Motor neuron (in vitro differentiated cells): ENCODE measurements at regions not wholly inside any gene's neighbourhood (a gene's known extent, or its start where the extent isn't known, plus 50 kb on each side); places are given as distances from the start of the nearest gene placed in this dataset.
A peak's percentile ranks its signal among the peaks of the same experiment; 100 is the strongest.

Source experiments
- ATAC-seq, 8 experiments: fragments of 200-7000 bp; cut with Tn5 transposase; replicated peaks in 6 of 8; 2 replicates each; pipeline ENCODE4 v1.8.0; 2021; ENCODE audit warnings: mild to moderate bottlenecking in 8 of 8, moderate library complexity in 8 of 8
- H3K27ac ChIP-seq, 2 donors: fragments of 250-450 bp; sonication (Bioruptor Pico); 2 replicates each; pipeline ENCODE4 v1.9.0; 2021; ENCODE audit warnings: antibody characterized with exemption in 2 of 2, mild to moderate bottlenecking in 2 of 2, moderate library complexity in 1 of 2
- H3K4me1 ChIP-seq, 2 donors: fragments of 250-450 bp; sonication (Bioruptor Pico); replicated peaks in 1 of 2; 2 replicates each; pipeline ENCODE4 v1.6.1; 2021; ENCODE audit warnings: antibody characterized with exemption in 2 of 2, mild to moderate bottlenecking in 2 of 2, moderate library complexity in 1 of 2
- H3K4me3 ChIP-seq, 5 donors: fragments of 250-450 bp; sonication (Bioruptor Pico); 2 replicates each; pipeline ENCODE4 v1.9.0; 2021; ENCODE audit warnings: antibody characterized with exemption in 5 of 5, mild to moderate bottlenecking in 5 of 5, moderate library complexity in 4 of 5
- WGBS, 10 experiments: fragments of 450-650 bp; shearing (Covaris generic); methylation state at CpG; one replicate each; pipeline ENCODE4 v1.0.0; 2022; 5-methylcytosine and 5-hydroxymethylcytosine counted together
- in situ Hi-C, 9 experiments: fragments of 400-800 bp; cut with MboI; loops; one replicate each; pipeline ENCODE4 v1.15.0; 2021; ENCODE audit warnings: low sequenced_read_pairs in 9 of 9, low pct_unique_long_range_greater_than_20kb in 2 of 9; ENCODE audit not compliant: unreplicated experiment in 9 of 9

GRCh38 chr10:128629111-128630096 is 503.2 kb upstream of the MKI67 start:
- ATAC-seq: peak in 7 of 8 experiments; percentile 50 to 98 (median 96)

DNA sequence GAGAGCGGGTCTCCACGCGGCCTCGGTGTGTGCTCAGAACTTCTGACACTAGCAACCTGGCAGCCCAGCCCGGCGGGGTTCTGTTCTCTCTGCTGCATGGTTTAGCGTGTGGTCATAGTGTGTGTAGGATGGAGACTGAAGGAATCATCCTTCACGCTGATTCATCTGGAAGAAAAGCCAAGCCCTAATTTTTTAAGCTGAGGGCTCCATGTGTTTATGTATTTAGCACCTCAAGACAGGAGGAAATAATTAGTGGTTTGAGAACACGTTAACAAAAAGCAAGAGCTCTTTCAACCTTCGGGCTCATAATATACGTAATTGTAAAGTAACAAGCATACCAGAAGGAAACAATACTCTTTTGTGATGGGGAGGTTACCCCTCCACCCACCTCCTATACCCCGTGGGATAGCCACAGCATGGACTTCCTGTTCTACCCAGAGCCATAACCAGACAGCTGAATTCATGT is 504.6 kb upstream of the MKI67 start:
- peak in 1 of 8 experiments; percentile 13 for ATAC-seq
- in situ Hi-C loops: no loop called here
- Histone ChIP-seq H3K27ac (no peak overlapping the region), H3K4me1 (peaks cover 3 to 25% of the 10 kb centered on the region in 2 donors), H3K4me3 (no peak overlapping the region)
- 0 to 92% (median 66%) methylated on average over 1 to 9 of the region's 12 CpGs for WGBS, 10 experiments

More at GRCh38 chr10:128629111-128630096, 503.2 kb upstream of the MKI67 start:
- WGBS, 10 experiments: 30 to 100% (median 76%) methylated on average over 1 to 12 of the region's 17 CpGs; no CpG with 5 or more reads in 1 of the 10 experiments
- peaks cover 3 to 25% of the 10 kb centered on the region in 2 donors for H3K4me1 ChIP-seq
- no peak overlapping the region for H3K4me3 ChIP-seq
- no peak overlapping the region for H3K27ac ChIP-seq
- in situ Hi-C loops: no loop called here

DNA sequence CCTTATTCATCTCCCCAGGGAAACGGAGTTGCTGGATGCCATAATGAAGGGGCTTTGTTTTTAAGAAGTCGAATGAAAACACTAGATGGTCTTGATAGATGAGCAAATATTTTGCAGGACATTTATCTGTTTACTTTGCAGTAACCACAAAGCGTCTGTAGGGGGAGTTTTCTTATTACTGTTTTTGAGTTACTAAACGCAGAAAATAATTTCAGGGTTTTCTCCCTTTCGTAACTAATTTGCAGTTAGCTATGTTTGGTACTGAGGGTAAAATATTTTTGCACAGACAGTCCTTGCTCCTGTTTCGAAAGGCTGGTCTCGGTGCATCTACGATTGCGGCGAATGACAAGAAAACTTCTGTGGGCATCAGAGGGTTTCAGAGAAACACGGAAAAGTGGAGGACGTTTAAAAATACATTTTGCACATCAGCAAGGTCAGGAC is 505.6 kb upstream of the MKI67 start:
- in situ Hi-C loops: no loop called here
- 2 to 78% (median 71%) methylated on average over 4 to 12 of the region's 12 CpGs; no CpG with 5 or more reads in 1 of the 10 experiments for WGBS, 10 experiments
- Histone ChIP-seq H3K4me3 (no peak overlapping the region), H3K27ac (no peak overlapping the region), H3K4me1 (peaks cover 3 to 17% of the 10 kb centered on the region in 2 donors)
- ATAC-seq: no peak

DNA sequence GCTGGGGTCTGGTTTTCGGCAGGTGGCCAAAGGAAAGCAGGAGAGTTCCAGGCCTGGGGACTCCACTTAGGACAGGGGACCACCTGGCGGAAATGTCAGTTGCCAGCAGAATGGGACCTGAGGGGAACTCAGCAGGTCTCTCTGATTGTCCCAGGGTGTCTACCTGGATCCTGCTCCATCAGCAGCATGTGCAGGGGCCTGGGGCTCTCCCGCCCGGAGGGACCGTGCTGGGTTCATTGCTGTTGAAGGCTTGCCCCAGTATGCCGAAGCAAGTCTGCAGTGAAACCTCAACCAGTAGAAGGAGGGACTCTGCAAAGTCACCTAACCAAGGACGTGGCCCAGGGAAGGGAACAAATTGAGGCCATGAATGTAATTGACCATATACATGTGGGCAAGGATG is 506.5 kb upstream of the MKI67 start:
- ATAC-seq: no peak
- in situ Hi-C loops: no loop called here
- WGBS, 10 experiments: 50 to 100% (median 90%) methylated on average over 1 to 6 of the region's 7 CpGs; no CpG with 5 or more reads in 2 of the 10 experiments
- H3K27ac ChIP-seq: no peak overlapping the region
- H3K4me3 ChIP-seq: no peak overlapping the region
- peaks cover 3 to 8% of the 10 kb centered on the region in 2 donors for H3K4me1 ChIP-seq

- Histone ChIP-seq H3K4me1 (no peaks in the 10 kb centered on the region), H3K27ac (no peak overlapping the region), H3K4me3 (no peak overlapping the region)
- 0 to 82% (median 38%) methylated on average over 1 to 6 of the region's 6 CpGs; no CpG with 5 or more reads in 1 of the 10 experiments for WGBS, 10 experiments
- in situ Hi-C loops: no loop called here
- ATAC-seq: peak in 3 of 8 experiments; percentile 9 to 65 (median 28)
Observed at GRCh38 chr10:128633864-128634540, 507.8 kb upstream of the MKI67 start.

- peak in 5 of 8 experiments; percentile 91 to 98 (median 96) for ATAC-seq
- in situ Hi-C loops: no loop called here
- WGBS, 10 experiments: 5 to 73% (median 36%) methylated on average over 1 to 4 of the region's 4 CpGs; no CpG with 5 or more reads in 4 of the 10 experiments
- Histone ChIP-seq H3K4me3 (peak overlapping the region in 1 of 5 donors; percentile 15), H3K27ac (peak overlapping the region; percentile 66 to 75), H3K4me1 (peaks cover 0 to 14% of the 10 kb centered on the region in 2 donors)
Observed at GRCh38 chr10:128642023-128642422, 515.8 kb upstream of the MKI67 start.

DNA sequence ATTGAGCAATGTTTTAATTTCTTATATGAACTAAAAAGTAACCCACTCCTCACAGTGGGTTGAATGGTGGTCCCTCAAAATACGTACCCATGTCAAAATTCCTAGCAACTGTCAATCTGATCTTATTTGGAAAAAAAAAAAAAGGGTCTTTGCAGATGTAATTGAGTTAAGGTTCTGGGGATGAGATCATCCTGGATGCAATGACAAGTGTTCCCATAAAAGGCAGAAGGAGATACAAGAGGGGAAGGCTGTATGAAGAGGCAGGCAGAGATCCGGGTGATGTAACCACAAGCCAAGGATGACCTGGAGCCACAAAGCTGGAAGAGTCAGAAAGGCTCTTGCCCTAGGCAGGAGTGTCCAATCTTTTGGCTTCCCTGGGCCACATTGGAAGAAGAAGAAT is 516.3 kb upstream of the MKI67 start:
- in situ Hi-C loops: no loop called here
- H3K4me3 ChIP-seq: no peak overlapping the region
- peak in 6 of 8 experiments; percentile 41 to 88 (median 77) for ATAC-seq
- H3K4me1 ChIP-seq: peaks cover 0 to 14% of the 10 kb centered on the region in 2 donors
- whole genome bisulfite sequencing, 10 experiments: 0 to 100% (median 63%) methylated on average over 1 to 2 of the region's 2 CpGs; no CpG with 5 or more reads in 2 of the 10 experiments
- peak overlapping the region; percentile 66 to 75 for H3K27ac ChIP-seq

DNA sequence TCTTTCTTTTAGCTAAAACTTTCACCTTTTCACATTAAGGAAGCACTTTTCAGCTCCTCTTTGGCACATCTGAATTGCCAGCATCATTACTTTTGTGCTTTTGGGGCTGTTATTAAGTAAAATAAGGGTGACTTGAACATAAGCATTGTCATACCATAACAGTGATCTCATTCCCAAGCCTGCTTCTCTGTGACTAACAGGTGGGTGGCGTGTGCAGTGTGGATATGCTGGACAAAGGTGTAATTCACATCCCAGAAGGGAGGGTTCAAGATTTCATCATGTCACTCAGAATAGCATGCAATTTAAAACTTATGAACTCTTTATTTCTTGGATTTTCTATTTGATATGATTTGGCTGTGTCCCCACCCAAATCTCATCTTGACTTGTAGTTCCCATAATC is 517.4 kb upstream of the MKI67 start:
- Histone ChIP-seq H3K4me1 (peaks cover 0 to 14% of the 10 kb centered on the region in 2 donors), H3K27ac (no peak overlapping the region), H3K4me3 (no peak overlapping the region)
- 33 to 100% (median 86%) methylated on average over 1 of the region's 1 CpG; no CpG with 5 or more reads in 6 of the 10 experiments for WGBS, 10 experiments
- no peak for ATAC-seq
- in situ Hi-C loops: no loop called here

GRCh38 chr10:128645486-128645885 is 519.3 kb upstream of the MKI67 start:
- no peak overlapping the region for H3K27ac ChIP-seq
- in situ Hi-C loops: no loop called here
- peak in 1 of 8 experiments; percentile 5 for ATAC-seq
- WGBS, 10 experiments: 0 to 100% (median 40%) methylated on average over 1 of the region's 2 CpGs; no CpG with 5 or more reads in 4 of the 10 experiments
- peaks cover 0 to 14% of the 10 kb centered on the region in 2 donors for H3K4me1 ChIP-seq
- no peak overlapping the region for H3K4me3 ChIP-seq

- no peak overlapping the region for H3K27ac ChIP-seq
- in situ Hi-C loops: no loop called here
- no peak overlapping the region for H3K4me3 ChIP-seq
- H3K4me1 ChIP-seq: peaks cover 0 to 10% of the 10 kb centered on the region in 2 donors
- no peak for ATAC-seq
- 80 to 100% (median 86%) methylated on average over 2 to 10 of the region's 10 CpGs; no CpG with 5 or more reads in 3 of the 10 experiments for WGBS, 10 experiments
Observed at GRCh38 chr10:128646956-128647355, 520.7 kb upstream of the MKI67 start.

DNA sequence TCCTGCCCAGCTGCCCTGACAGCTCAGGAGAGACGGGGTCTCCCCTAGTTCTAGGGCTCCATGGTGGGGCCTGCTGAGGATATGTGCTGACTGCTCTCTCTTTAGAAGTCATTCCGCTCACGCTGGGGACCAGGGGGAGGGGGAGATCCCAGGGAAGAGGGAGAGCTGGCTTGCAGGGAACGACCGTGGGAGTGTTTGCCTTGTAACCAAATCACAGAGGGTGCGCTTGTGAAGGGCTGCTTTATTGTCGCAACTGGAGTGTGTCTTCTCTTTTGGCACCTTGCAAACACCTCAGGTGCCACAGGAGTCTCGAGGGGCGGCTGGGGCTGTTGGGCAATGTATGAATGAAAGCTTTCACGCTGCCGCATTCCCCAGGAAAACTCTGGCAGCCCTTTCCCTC is 531.3 kb upstream of the MKI67 start:
- peaks cover 0 to 5% of the 10 kb centered on the region in 2 donors for H3K4me1 ChIP-seq
- H3K4me3 ChIP-seq: no peak overlapping the region
- ATAC-seq: no peak
- in situ Hi-C loops: no loop called here
- WGBS, 10 experiments: 28 to 100% (median 60%) methylated on average over 1 to 7 of the region's 11 CpGs; no CpG with 5 or more reads in 6 of the 10 experiments
- no peak overlapping the region for H3K27ac ChIP-seq

- no peak overlapping the region for H3K27ac ChIP-seq
- no peak overlapping the region for H3K4me3 ChIP-seq
- 0 to 93% (median 58%) methylated on average over 1 to 5 of the region's 5 CpGs; no CpG with 5 or more reads in 1 of the 10 experiments for WGBS, 10 experiments
- peaks cover 0 to 5% of the 10 kb centered on the region in 2 donors for H3K4me1 ChIP-seq
- in situ Hi-C loops: no loop called here
- peak in 2 of 8 experiments; percentile 28 to 84 for ATAC-seq
Observed at GRCh38 chr10:128660726-128661125, 534.5 kb upstream of the MKI67 start.
